ENCODE measurements at regions not wholly inside any gene's neighbourhood (a gene's known extent, or its start where the extent isn't known, plus 50 kb on each side); places are given as distances from the start of the nearest gene placed in this dataset.

GRCh38 chr5:72656756-72657513 lies 149.7 kb upstream of the ZNF366 start:
- WGBS (ENCODE audit: insufficient coverage, low coverage, missing lambda C conversion rate), result 0% methylated on average over 2 of the region's 2 CpGs
- ATAC-seq (no peak), DNase-seq (ENCODE audit: extremely low read depth in 1 of 4, low spot score in 3 of 4) (no peak), FAIRE-seq (no peak)
- H4K20me1 ChIP-seq (replicated peaks; ENCODE audit: control insufficient read depth, insufficient read depth, low read length), result no peaks in the 10 kb centered on the region
- no peak overlapping the region for H2AFZ ChIP-seq (ENCODE audit: low read depth, low read length)
- peaks cover 7 to 25% of the 10 kb centered on the region in 2 experiments; a peak in 4 of 5 replicates for H3K27me3 ChIP-seq (ENCODE audit: control insufficient read depth in 2 of 2, insufficient read depth in 2 of 2, low read length in 2 of 2)
- no peaks in the 10 kb centered on the region; a peak in 1 of 5 replicates for H3K4me1 ChIP-seq (replicated peaks in 1 of 2; ENCODE audit: control insufficient read depth in 2 of 2, insufficient read depth in 2 of 2, low read length in 2 of 2)
- POLR2A ChIA-PET, result no interaction called here
- CTCF ChIA-PET (ENCODE audit: low intra/inter-chr PET ratio), result no interaction called here
- no peaks in the 10 kb centered on the region for H3K9me1 ChIP-seq (ENCODE audit: control insufficient read depth, insufficient read depth, low read length)
- no peak overlapping the region for H3K9ac ChIP-seq (ENCODE audit: insufficient read depth in 1 of 2, low read depth in 2 of 2, low read length in 2 of 2)
- H3K4me2 ChIP-seq (ENCODE audit: insufficient read depth, low read length), result no peak overlapping the region
- no peaks in the 10 kb centered on the region for H3K79me2 ChIP-seq (ENCODE audit: control insufficient read depth, insufficient read depth, low read length)
- no peaks in the 10 kb centered on the region for H3K36me3 ChIP-seq (ENCODE audit: control insufficient read depth, insufficient read depth, low read length)
- no peak overlapping the region for H3K4me3 ChIP-seq
- no TSS peak for BruUV-seq (replicated peaks)
- intact Hi-C loops (cut with micrococcal nuclease), result no loop called here
- no peaks in the 10 kb centered on the region for H3K9me3 ChIP-seq (replicated peaks; ENCODE audit: control insufficient read depth, insufficient read depth, low read depth, low read length)
- H3K27ac ChIP-seq (ENCODE audit: extremely low read depth, low read depth, low read length), result no peak overlapping the region
- TF ChIP-seq C11orf30 (IDR thresholded peaks at IDR 0.05; ENCODE audit: low read depth) (no peak), HCFC1 (IDR thresholded peaks at IDR 0.05; ENCODE audit: low read depth, low read length) (no peak), FOXA1 (IDR thresholded peaks at IDR 0.05; ENCODE audit: borderline replicate concordance) (no peak), IRF1 (CRISPR knock-in tag; IDR thresholded peaks at IDR 0.05; ENCODE audit: borderline replicate concordance) (no peak), KAT8 (IDR thresholded peaks at IDR 0.05; ENCODE audit: low read depth) (no peak), POLR3G (IDR thresholded peaks at IDR 0.05; ENCODE audit: extremely low read depth, insufficient read length, insufficient replicate concordance) (no peak), SMARCA5 (IDR thresholded peaks at IDR 0.05) (no peak), WHSC1 (IDR thresholded peaks at IDR 0.05; ENCODE audit: low read length) (no peak), ARID4B (CRISPR knock-in tag; IDR thresholded peaks at IDR 0.05) (no peak), ZNF280A (IDR thresholded peaks at IDR 0.05; ENCODE audit: low read depth, partially characterized antibody) (no peak), KHSRP (IDR thresholded peaks at IDR 0.05) (no peak), PHF20 (IDR thresholded peaks at IDR 0.05; ENCODE audit: partially characterized antibody) (no peak), TEAD2 (tag; IDR thresholded peaks at IDR 0.05) (no peak), CSDE1 (IDR thresholded peaks at IDR 0.05) (no peak), ZNF134 (CRISPR knock-in tag; conservative IDR thresholded peaks at IDR 0.05) (no peak), NBN (IDR thresholded peaks at IDR 0.05; ENCODE audit: low read depth) (no peak)
- in situ Hi-C loops (cut with MboI), result no loop called here
